ENCODE measurements at regions not wholly inside any gene's neighbourhood (a gene's known extent, or its start where the extent isn't known, plus 50 kb on each side); places are given as distances from the start of the nearest gene placed in this dataset.
"Not testable (repeated sequence)": the region's sequence is repeated elsewhere in the genome, so short reads cannot be mapped to it uniquely, and the experiment has no call there.

- no peak for DNase-seq (ENCODE audit: low read depth in 4 of 4, low spot score in 1 of 4)
Observed at GRCh38 chr6:16909658-16910360, 148.5 kb upstream of the ATXN1 start.

- DNase-seq (ENCODE audit: low read depth in 4 of 4, low spot score in 1 of 4), result no peak
Observed at GRCh38 chr6:16907991-16908390, 146.7 kb upstream of the ATXN1 start.

GRCh38 chr6:16904957-16905356 is 143.7 kb upstream of the ATXN1 start:
- no peak for DNase-seq (ENCODE audit: low read depth in 4 of 4, low spot score in 1 of 4)

GRCh38 chr6:16903470-16903869 is 142.2 kb upstream of the ATXN1 start:
- DNase-seq (ENCODE audit: low read depth in 4 of 4, low spot score in 1 of 4), result no peak

- DNase-seq (ENCODE audit: low read depth in 4 of 4, low spot score in 1 of 4), result no peak
Observed at GRCh38 chr6:16902502-16902901, 141.2 kb upstream of the ATXN1 start.

- DNase-seq (ENCODE audit: low read depth in 4 of 4, low spot score in 1 of 4), result no peak
Observed at GRCh38 chr6:16901782-16902181, 140.5 kb upstream of the ATXN1 start.

GRCh38 chr6:16901306-16901705 is 140.0 kb upstream of the ATXN1 start:
- DNase-seq (ENCODE audit: low read depth in 4 of 4, low spot score in 1 of 4), result no peak

GRCh38 chr6:16898640-16899396 is 137.6 kb upstream of the ATXN1 start:
- DNase-seq (ENCODE audit: low read depth in 4 of 4, low spot score in 1 of 4), result no peak

- no peak for DNase-seq (ENCODE audit: low read depth in 4 of 4, low spot score in 1 of 4)
Observed at GRCh38 chr6:16897669-16898068, 136.4 kb upstream of the ATXN1 start.

- no peak for DNase-seq (ENCODE audit: low read depth in 4 of 4, low spot score in 1 of 4)
Observed at GRCh38 chr6:16894301-16894700, 133.0 kb upstream of the ATXN1 start.

GRCh38 chr6:16891110-16891509 is 129.8 kb upstream of the ATXN1 start:
- not testable (repeated sequence) for DNase-seq (ENCODE audit: low read depth in 4 of 4, low spot score in 1 of 4)

- DNase-seq (ENCODE audit: low read depth in 4 of 4, low spot score in 1 of 4), result no peak
Observed at GRCh38 chr6:16885411-16886160, 124.3 kb upstream of the ATXN1 start.

- DNase-seq (ENCODE audit: low read depth in 4 of 4, low spot score in 1 of 4), result no peak
Observed at GRCh38 chr6:16884526-16884925, 123.3 kb upstream of the ATXN1 start.

- DNase-seq (ENCODE audit: low read depth in 4 of 4, low spot score in 1 of 4), result no peak
Observed at GRCh38 chr6:16883414-16883813, 122.2 kb upstream of the ATXN1 start.

- DNase-seq (ENCODE audit: low read depth in 4 of 4, low spot score in 1 of 4), result no peak
Observed at GRCh38 chr6:16882230-16882629, 121.0 kb upstream of the ATXN1 start.

- not testable (repeated sequence) for DNase-seq (ENCODE audit: low read depth in 4 of 4, low spot score in 1 of 4)
Observed at GRCh38 chr6:16876852-16877251, 115.6 kb upstream of the ATXN1 start.

- no peak for DNase-seq (ENCODE audit: low read depth in 4 of 4, low spot score in 1 of 4)
Observed at GRCh38 chr6:16876201-16876600, 114.9 kb upstream of the ATXN1 start.

GRCh38 chr6:16873698-16874097 is 112.4 kb upstream of the ATXN1 start:
- no peak for DNase-seq (ENCODE audit: low read depth in 4 of 4, low spot score in 1 of 4)

GRCh38 chr6:16872543-16873235 is 111.4 kb upstream of the ATXN1 start:
- no peak for DNase-seq (ENCODE audit: low read depth in 4 of 4, low spot score in 1 of 4)

GRCh38 chr6:16871047-16871446 is 109.8 kb upstream of the ATXN1 start:
- no peak for DNase-seq (ENCODE audit: low read depth in 4 of 4, low spot score in 1 of 4)

- DNase-seq (ENCODE audit: low read depth in 4 of 4, low spot score in 1 of 4), result no peak
Observed at GRCh38 chr6:16868968-16869367, 107.7 kb upstream of the ATXN1 start.

Measured in stimulated activated CD4-positive, alpha-beta T cell treated with anti-CD3 and anti-CD28 coated beads, Interleukin-1b, Interleukin-23, amount 100 ng/mL, for 24 hours (primary cell).